ENCODE measurements at regions not wholly inside any gene's neighbourhood (a gene's known extent, or its start where the extent isn't known, plus 50 kb on each side); places are given as distances from the start of the nearest gene placed in this dataset.

DNA sequence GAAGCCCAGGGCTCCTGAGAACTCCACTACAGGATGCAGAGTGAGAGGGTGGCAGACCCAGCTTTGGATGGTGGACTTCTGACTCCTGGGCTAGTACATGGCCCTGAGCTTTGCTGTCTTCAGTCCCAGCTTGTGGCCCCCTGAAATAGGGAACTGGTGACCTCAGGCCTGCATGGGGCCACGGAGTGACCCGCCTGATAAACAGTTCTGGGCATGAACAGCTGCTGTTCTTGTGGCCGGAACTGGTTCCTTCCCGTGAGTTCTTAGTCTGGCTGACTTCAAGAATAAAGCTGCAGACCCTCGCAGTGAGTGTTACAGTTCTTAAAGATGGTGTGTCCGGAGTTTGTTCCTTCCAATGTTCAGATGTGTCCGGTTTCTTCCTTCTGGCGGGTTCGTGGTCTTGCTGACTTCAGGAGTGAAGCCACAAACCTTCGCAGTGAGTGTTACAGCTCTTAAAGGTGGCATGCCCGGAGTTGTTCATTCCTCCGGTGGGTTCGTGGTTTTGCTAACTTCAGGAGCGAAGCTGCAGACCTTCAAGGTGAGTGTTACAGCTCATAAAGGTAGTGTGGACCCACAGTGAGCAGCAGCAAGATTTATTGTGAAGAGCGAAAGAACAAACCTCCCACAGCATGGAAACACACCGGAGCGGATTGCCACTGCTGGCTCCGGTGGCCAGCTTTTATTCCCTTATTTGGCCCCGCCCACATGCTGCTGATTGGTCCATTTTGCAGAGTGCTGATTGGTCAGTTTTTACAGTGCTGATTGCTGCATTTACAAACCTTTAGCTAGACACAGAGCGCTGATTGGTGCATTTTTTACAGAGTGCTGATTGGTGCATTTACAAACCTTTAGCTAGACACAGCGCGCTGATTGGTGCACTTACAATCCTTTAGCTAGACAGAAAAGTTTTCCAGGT, 268.0 kb downstream of the ZEB1 start:
- H3K4me1 ChIP-seq (ENCODE audit: control insufficient read depth in 1 of 2, insufficient read depth in 1 of 2, low read depth in 1 of 2, low read length in 1 of 2), result peaks cover 30 to 46% of the 10 kb centered on the region in 2 experiments
- no peaks in the 10 kb centered on the region for H3K9me3 ChIP-seq
- peak overlapping the region; percentile 27 to 32 for H3K4me3 ChIP-seq (ENCODE audit: low read depth in 1 of 2, low read length in 1 of 2)
- no peaks in the 10 kb centered on the region for H3K36me3 ChIP-seq
- TF ChIP-seq, protein P1, sequence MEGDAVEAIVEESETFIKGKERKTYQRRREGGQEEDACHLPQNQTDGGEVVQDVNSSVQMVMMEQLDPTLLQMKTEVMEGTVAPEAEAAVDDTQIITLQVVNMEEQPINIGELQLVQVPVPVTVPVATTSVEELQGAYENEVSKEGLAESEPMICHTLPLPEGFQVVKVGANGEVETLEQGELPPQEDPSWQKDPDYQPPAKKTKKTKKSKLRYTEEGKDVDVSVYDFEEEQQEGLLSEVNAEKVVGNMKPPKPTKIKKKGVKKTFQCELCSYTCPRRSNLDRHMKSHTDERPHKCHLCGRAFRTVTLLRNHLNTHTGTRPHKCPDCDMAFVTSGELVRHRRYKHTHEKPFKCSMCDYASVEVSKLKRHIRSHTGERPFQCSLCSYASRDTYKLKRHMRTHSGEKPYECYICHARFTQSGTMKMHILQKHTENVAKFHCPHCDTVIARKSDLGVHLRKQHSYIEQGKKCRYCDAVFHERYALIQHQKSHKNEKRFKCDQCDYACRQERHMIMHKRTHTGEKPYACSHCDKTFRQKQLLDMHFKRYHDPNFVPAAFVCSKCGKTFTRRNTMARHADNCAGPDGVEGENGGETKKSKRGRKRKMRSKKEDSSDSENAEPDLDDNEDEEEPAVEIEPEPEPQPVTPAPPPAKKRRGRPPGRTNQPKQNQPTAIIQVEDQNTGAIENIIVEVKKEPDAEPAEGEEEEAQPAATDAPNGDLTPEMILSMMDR (IDR thresholded peaks at IDR 0.05), result no peak
- H3K27ac ChIP-seq, result peak overlapping the region; percentile 78
- no peaks in the 10 kb centered on the region for H3K27me3 ChIP-seq

DNA sequence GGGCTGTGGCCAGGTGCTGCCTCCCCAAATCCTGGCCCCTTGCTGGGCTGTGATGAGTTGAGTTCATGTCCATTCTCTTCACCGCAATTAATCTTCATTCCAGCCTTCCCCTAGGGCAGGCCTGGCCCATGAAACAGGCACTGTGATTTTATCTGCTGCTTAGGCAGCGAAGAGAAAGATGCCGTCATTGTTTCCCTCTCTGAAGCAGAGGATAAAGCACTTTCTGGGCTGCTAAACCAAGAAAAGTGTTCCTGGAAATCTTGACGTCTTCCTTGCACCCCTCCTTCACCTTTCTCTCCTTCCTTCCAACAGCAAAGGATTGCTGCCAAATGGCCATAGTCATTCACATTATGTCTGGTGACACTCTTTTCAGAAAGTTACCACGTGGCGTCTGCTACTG, 265.9 kb downstream of the ZEB1 start:
- Histone ChIP-seq H3K4me1 (ENCODE audit: control insufficient read depth in 1 of 2, insufficient read depth in 1 of 2, low read depth in 1 of 2, low read length in 1 of 2) (peaks cover 44 to 58% of the 10 kb centered on the region in 2 experiments), H3K27me3 (no peaks in the 10 kb centered on the region), H3K4me3 (ENCODE audit: low read depth in 1 of 2, low read length in 1 of 2) (no peak overlapping the region), H3K36me3 (no peaks in the 10 kb centered on the region), H3K27ac (peak overlapping the region; percentile 10), H3K9me3 (no peaks in the 10 kb centered on the region)
- TF ChIP-seq, protein P1 (IDR thresholded peaks at IDR 0.05), result no peak

DNA sequence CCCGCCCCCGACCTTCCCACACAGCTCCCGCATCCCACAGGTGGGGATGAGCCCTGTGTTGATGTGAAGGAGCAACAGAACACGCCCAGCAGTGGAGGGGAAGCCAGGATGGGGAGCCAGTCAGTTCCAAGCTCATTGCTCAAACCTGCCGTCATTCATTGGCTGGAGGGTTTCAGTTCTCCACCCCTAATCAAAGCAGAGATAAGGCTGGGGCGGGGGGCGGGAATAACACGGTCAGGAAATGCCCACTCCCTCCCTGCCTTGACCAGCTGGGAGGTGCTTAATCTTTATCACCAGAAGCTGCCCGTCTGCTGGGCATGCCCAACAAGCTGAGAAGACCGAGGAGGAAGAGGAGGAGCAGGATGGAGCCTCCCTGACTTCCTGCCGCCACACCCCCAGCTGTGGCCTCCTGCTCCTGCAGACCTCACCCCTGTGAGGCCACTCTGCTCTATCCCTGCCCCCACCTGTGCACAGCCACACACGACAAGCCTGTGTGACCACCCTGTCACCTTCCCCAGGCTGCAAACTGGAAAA, 265.1 kb downstream of the ZEB1 start:
- Histone ChIP-seq H3K27ac (peak overlapping the region; percentile 92), H3K4me3 (ENCODE audit: low read depth in 1 of 2, low read length in 1 of 2) (peak overlapping the region in 1 of 2 experiments; percentile 10), H3K4me1 (ENCODE audit: control insufficient read depth in 1 of 2, insufficient read depth in 1 of 2, low read depth in 1 of 2, low read length in 1 of 2) (peaks cover 44 to 55% of the 10 kb centered on the region in 2 experiments), H3K27me3 (no peaks in the 10 kb centered on the region), H3K9me3 (no peaks in the 10 kb centered on the region), H3K36me3 (no peaks in the 10 kb centered on the region)
- TF ChIP-seq, protein P1 (IDR thresholded peaks at IDR 0.05), result no peak

DNA sequence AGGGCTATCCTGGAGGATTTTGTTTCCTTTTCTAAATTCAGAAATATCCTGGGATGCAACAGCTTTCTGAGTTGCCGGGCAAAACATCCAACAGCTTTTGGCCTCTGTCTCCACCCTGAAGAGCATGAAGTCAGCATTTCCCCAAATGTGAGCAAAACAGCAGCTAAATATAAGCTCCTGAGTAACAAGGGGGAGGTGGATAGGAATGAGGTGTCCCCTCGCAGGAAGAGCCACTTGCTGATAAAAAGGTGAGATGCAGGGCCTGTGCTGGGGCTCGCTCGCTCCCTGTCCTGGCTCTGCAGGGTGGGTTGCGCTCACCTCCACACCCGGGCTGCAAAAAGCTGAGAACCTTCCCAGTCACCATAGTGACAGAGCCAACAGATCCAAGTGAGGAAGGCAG, 264.3 kb downstream of the ZEB1 start:
- peak overlapping the region; percentile 33 to 42 for H3K4me3 ChIP-seq (ENCODE audit: low read depth in 1 of 2, low read length in 1 of 2)
- H3K36me3 ChIP-seq, result no peaks in the 10 kb centered on the region
- H3K9me3 ChIP-seq, result no peaks in the 10 kb centered on the region
- TF ChIP-seq, protein P1 (IDR thresholded peaks at IDR 0.05), result no peak
- peak overlapping the region; percentile 92 for H3K27ac ChIP-seq
- H3K27me3 ChIP-seq, result no peaks in the 10 kb centered on the region
- H3K4me1 ChIP-seq (ENCODE audit: control insufficient read depth in 1 of 2, insufficient read depth in 1 of 2, low read depth in 1 of 2, low read length in 1 of 2), result peaks cover 44 to 55% of the 10 kb centered on the region in 2 experiments

DNA sequence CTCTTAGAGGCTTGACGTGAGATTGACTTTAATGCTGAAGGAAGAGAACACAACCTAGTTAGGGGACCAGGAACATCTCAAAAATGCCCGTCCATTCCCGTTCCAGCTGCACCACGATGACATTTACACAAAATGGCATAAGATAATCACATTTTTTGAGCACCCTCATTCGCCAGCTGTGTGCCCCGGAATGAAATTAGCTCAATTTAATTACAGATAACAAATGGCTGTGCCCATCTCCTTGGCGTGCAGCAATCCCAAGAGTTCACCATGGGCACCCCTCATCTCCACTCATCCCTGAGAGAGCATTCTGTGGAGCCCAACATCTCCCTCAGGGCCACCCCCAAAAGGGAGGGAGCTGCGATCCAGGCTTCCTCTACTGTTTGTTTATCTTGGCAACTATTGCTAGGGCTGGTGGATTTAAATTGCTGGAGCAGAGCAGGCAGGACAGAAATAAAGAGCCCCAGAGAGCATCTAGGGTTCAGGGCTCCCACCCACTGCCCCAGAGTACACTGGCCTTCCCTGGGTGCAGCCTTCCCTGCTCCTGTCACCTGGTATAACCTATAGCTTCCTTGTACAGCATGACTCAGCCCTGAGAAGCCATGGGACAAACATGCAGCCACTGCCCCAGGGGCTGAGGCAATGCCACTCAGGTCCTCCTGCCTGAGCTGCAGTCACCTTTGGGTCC, 263.5 kb downstream of the ZEB1 start:
- Histone ChIP-seq H3K36me3 (no peaks in the 10 kb centered on the region), H3K27me3 (no peaks in the 10 kb centered on the region), H3K4me1 (ENCODE audit: control insufficient read depth in 1 of 2, insufficient read depth in 1 of 2, low read depth in 1 of 2, low read length in 1 of 2) (peaks cover 44 to 55% of the 10 kb centered on the region in 2 experiments), H3K4me3 (ENCODE audit: low read depth in 1 of 2, low read length in 1 of 2) (peak overlapping the region; percentile 33 to 42), H3K9me3 (no peaks in the 10 kb centered on the region), H3K27ac (peak overlapping the region; percentile 92)
- TF ChIP-seq, protein P1 (IDR thresholded peaks at IDR 0.05), result no peak

Data from neutrophil (primary cell).